NCI-H2171 (cell line): ENCODE measurements at regions not wholly inside any gene's neighbourhood (a gene's known extent, or its start where the extent isn't known, plus 50 kb on each side); places are given as distances from the start of the nearest gene placed in this dataset.
"Not testable (repeated sequence)": the region's sequence is repeated elsewhere in the genome, so short reads cannot be mapped to it uniquely, and the experiment has no call there.

ENCODE experiments used
- DNase-seq: peaks from one replicate; lab custom pipeline; 2025; lab: John Stamatoyannopoulos, UW

DNA sequence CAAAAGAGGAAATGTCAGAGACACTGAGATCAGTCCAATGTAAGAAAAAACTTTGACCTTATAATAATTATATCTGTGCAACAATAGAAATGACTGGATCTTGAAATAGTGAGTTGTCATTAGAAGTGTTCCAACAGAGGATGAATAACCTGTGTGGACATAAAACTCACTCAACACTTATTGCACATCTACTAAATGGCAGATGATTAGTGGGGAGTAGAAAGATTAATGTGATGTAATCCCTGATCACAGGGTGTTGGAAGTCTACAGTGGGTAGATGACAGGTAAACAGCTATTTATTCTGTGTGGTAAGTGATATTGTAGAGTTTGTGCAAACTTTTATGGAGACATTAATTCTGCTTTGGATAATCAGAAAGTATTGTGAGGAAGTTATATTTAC, 177.3 kb upstream of the HMHB1 start:
- no peak for DNase-seq

DNA sequence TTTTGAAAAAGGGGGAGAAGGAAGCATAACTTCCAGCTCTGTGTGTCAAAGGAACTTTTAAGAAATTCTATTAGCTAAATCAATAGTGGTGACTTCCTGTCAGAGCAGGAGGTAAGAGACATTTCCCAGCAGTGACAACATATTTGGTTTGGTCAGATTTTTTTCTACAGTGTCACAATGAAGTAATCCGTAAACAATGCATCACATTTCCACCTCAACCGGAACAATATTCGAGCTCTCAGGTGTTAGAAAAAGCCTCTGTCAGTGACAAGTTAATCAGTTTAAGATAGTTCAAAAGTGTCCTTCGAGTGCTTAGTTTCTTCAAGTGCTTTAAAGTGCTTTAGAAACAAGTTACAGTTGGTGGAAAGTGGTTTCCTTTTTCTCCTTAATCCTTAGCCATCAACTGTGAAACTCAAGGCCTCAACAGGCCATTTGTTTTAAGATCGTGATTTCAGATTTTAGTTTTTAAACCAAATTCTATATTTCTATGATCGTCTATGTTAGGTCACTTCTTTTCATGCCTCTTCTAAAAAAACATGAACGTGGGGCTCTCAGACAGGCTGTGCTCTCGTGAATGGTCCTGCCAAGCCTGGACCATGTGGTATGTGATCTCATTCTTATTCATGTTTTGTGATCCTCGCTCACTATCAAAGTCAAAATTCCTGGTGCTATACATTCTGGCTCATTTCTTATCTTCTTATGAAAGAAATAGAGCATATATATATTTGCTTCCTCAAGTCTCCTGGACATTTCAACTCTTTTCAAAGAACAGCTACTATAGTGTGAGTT, 181.9 kb upstream of the HMHB1 start:
- DNase-seq, result no peak

DNA sequence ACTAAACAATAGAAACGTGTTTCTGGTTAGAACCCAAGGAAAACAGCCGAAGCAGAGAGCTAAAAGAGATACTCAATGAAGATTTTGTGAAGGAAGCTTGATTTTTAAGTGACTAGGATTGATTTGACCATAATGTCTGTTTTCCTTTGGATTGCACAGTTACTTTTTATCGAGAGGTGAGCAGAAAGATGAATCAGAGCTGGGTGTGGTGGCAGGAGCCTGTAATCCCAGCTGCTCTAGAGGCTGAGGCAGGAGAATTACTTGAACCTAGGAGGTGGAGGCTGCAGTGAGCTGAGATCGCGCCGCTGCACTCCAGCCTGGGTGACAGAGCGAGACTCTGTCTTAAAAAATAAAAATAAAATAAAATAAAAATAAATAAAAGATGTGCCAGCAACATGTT, 186.9 kb upstream of the HMHB1 start:
- DNase-seq, result not testable (repeated sequence)

DNA sequence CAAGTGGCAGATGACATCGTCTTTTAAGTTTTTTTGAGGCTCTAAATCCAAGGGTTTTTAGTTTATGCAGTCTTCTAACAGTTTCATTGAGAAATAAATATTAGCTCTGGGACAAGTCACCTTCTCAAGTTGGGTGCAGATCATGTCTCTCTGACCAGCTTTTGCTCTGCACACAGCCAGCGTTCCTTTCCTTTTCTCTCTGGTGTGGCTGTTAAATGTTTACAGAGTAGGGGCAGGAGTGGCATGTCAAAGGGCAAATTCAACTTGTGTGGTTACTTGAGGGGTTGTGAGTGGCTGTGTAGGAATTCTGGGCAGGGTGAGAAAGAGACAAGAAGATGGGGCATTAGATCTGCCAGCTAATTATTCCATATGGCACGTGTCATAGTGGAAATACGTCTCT, 187.5 kb upstream of the HMHB1 start:
- DNase-seq, result no peak

DNA sequence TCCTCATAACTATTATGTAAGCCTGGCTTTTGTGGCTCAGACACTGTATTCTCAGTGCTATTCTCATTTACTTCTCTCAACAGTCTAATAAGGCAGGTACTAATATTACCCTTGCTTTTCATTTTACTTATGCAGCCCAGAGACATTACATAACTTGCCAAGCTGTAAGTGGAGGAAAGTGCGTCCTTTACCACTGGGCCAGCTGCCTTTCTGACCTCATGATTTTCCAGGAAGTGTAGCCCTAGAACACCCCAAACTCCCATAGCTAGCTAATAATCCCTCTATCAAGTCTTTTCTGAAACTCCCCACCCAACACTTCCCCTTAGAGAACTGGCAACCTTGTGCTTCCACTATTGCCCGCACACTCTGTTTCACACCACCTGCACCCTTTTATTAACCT, 192.9 kb upstream of the HMHB1 start:
- no peak for DNase-seq

DNA sequence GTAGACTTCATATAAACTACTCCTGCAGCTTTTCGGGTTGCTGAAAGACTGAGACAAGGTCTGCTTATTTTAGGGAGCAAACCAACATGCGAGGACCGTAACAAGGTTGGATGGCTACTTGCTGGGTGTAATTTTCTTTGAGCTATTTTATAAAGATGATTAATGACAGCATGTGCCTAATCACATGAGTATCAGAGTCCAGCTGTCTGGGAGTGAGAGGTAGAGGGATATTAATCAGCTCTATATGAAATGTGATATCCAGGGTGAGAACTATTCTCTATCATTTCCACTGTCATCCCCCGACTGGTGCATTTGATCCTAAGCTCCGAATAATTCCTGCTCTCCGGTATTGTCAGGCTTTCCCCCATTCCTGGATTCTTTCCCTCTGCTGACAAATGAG, 193.8 kb upstream of the HMHB1 start:
- no peak for DNase-seq

DNA sequence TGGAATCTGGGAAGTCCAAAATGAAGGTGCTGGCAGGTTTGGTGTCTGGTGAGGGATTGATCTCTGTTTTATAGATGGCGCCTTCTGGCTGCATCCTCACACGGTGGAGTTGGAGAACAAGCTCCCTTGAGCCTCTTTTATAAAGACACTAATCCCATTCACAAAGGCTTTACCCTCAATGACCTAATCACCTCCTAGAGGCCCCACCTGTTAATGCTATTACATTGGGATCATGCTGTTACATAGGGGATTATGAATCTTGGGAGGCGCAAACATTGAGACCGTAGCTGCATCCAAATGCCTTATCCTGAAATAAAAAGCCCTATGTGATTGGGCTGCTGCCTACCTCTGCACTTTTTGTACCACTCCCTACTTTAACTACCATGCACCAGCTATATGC, 197.1 kb upstream of the HMHB1 start:
- DNase-seq, result no peak

DNA sequence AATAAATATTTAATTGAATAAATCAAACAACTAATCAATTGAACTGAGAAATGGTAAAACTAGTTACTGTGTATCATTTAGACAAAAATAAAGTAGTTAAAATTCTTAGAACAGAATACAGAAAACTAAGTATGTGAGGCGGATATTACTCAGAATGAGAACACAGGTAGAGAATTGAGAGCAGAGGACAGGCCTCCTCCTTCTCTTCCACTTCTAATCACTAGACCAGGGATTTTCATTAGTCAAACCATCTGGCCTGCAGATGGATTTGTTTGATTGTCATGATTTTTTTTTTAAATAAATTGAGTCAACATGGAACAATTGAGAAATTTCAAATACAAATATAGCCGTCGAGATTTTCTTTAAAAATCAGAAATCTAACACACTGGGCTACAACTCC, 198.6 kb upstream of the HMHB1 start:
- no peak for DNase-seq

DNA sequence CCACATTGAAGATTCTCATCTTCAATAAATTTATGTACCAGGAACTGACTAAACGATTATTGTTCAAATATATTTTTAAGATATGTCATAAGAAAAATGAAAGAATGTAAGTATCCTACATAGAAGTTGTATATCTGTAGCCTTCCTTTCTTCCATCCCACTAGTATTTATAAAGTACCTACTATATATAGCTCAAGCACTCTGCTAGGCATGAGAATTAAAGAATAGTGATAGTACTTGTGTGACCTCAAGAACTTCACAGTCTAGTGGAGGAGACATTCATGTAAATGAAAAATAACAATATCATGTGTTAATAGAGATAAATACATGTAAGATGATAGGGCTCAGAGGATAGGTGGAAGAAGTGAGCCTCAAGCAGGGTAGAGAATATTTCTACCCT, 201.0 kb upstream of the HMHB1 start:
- no peak for DNase-seq

DNA sequence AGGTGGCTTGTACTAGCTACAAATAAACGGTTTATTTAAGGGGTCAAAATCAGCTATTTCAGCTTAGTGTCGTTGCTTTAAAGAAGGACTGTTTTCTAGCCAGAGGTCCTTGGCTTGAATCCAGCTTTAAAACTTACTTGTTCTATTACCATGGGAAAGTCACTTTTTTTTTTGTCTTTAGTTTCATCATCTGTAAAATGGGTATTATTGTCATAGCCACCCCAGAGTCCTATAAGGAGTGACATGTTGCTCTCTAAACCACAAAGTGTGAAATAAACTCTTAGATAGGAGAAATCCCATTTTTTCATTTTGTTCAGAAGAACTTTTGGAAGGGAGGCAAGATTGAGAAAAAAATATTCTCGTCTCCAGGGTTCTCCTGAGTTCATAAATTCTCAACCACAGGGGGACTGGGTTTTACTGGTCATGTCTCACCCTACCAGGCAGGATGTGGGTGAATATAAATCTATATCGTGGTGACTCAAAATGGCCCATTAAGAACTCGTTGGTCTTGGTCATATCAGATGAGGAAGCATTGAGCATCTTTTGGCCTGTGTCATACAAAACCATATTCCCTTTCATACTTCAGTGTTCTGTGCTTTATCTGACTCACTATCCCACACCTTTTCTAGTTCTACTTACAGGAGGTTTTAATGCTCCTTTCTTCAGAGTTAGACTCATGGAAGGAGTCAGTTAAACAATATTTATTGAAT, 202.7 kb upstream of the NR3C1 start:
- DNase-seq, result no peak

DNA sequence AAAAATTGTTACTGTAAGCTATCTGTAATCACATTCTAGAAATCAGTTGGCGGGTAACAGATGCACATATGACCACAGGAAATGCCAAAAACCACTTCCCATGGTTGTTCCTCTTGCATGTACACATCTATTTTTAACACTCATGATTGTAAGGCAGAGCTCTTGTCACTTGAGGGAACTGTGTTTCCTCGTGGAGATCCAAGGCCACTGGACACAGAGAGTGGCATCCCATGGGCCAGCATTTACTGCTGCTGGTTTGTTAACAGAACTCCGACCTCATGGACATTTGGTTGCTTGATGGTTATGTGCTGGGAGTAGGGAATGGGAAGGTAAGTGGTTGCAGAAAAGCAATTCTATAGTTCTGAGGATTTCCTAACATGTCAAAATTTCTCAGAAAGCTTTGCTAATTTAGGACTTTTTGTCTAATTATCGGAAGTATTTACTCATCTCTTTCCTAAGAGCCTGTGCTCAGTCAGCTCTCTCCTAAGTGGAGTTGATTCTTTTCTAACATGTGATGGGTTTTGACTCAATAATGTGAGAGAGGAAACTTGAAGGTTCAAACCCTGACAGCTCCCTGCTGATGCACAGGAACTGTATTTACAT, 202.0 kb upstream of the NR3C1 start:
- no peak for DNase-seq

DNA sequence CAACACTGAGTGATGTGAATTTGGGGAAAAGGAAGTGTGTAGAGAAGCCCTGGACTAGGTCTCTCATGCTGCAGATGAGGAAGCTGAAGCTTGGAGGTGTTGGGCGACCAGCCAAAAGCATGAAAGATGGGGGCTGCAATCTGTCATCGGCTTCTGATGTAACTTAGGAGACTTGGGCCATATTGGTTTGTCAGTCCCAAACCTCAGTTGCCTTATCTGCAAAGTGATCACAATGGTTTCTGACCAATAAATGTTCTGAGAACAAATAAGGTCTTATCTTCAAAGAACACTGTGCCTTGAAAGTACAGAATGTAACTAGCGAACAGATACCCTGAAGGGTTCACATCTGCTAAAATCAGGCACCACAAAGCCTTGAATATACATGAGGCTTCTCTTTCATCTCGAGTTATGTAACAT, 198.4 kb upstream of the NR3C1 start:
- no peak for DNase-seq

DNA sequence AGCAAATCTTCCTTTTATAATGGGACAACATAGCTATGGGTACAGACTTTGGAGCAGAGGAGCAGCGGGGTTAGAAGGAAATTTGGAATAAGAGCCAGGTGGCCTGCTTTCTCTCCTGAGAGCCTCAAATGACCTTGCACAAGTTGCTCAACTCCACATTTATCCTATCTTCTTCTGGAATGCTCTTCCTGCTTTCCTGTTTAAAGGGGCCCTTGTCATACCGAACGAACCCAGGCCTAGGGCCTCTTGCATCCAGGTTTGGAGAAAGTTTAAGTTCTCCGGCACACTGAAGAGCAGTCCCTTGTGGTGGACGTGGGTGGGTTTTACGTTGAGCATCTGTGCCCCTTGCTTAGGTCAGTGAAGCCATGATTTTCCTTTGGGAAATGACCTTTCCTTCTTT, 197.9 kb upstream of the NR3C1 start:
- no peak for DNase-seq

DNA sequence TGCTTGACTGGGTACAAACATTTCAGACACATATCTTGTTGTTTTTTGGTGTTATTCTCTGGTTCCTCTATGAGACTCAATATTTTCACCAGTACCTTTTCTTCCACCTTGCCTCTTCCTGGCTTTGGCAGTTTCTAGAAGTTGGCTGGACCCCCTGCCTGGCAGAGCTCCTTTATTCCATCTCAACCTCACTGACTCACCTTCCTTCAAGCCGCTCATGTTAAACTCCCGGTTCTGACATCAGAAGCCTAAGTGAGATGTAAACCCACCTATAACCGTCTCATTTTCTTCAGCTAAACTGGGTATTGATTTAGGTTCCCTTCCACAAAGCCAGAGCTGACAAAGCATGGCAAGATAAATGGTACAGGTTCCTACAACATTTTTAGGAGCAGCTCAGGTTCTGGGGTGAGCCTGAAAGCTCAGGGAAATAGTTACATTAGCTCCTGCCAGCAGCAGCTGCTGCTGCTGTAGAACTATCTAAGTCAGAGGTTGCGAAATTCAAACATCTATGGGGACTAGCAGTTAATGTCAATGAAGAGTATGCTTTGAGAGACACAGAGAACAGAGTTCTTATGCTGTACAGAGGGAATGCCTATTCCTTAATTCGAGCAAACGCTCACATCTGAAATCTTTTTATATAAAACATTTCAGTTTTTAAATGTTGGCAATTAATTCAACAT, 197.1 kb upstream of the NR3C1 start:
- DNase-seq, result no peak

DNA sequence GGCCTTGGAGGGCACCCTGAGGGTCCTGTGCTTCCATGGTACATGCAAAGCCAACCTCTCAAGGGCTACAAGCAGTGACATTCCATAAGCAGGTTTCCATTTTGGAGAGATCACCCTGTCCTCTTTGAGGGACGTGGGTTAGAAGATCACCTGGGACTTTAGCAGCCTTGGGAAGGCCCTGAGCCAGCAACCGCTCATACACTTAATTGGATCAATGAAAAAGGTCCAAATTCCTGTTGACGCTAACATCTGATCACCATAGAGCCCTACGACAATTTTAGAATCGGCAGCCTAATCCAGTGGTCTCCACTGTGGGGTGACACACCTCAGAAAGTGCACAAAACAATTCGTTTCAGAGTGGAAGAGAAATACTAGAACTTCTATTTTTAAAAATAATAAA, 196.0 kb upstream of the NR3C1 start:
- no peak for DNase-seq

DNA sequence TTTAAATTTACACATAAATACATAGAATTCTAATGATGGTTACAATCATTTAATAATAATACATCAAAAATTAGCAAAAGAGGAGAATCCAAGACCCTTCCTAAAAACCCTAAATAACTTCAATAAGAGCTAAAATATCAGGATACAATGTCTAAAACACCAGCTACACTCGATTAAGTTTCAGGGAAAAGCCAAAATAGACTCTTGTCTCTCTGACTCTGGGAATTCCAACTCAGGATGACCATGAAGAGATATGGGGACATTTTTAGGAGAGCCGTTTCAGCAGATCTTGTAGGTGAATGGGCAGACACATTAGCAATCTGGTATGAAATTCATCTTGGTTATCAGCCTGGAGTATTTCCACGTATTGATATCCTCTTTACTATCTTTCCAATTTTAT, 193.3 kb upstream of the NR3C1 start:
- no peak for DNase-seq

DNA sequence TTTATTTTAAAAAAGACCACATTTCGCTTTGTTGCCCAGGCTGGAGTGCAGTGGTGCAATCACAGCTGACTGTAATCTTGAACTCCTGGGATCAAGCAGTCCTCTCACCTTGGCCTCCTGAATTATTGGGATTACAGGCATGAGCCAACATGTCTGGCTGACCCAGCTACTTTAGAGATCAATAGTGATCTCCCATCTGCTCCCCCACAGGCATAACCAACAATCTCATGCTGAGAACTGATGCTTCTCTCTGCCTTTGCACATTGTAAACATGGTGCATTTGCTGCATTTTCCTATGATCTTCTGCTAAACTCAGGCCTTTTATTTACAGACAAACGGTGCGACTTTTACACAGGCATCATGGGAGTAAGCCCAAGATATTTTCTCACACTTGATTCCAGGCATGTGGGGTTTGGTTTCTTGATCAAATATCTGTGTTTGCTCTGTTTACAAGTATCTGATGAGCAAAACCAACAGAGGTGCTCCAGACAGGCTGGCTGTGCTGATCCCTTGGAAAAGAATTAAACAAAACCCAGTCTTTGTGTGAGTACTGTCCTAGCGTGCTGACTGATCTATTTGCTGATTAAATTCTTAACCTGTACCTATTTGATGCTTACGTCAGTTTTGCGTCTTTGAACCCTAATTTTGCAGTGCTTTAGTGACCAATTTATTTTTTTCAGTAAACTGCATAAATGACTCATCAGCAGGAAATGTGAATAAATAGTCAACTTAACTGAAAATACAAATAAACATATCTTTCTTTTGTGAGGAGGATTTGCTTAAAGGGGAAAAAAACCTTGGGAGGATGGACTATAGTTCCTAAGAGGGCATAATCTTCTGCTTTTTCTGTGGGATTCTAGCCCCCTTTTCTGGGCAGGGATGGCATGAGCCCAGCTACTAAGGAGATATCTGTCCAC, 191.7 kb upstream of the NR3C1 start:
- no peak for DNase-seq

DNA sequence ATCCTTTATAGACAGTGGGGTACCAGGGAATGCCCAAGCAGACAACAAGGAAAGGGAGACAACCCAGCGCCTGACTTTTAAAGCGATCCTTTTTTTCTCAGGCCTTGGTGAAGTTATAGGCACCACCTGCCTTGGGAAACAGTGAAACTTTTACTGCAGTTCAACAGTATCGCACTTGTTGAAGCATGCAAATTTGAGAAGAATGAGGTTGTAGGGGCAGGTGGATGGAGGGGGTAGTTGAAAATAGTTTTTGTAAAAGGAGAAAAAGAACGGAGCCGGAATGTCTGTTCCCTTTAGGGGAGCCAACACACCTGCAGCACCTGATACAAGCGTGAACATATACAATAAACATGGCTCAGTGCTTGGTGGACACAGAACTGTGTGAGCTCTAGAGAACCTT, 190.2 kb upstream of the NR3C1 start:
- DNase-seq, result no peak

DNA sequence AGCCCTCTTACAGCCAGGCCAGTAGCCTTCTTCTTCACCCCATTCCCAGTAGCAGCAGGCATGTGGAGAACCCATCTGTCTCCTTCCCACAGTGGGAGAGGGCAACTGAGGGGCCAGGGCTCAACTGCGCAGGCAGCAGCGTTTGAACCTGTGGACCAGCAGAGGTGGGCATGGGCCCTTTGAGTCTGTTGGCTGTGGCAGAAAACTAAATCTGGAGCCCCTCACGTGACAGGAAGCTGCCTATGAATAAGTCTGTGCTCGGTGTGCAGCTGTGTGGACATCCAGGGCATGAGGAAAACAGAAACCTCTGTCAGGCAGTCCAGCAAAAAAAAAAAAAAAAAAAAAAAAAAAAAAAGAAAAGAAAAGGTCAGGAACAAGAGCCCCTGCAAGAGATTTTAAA, 189.2 kb upstream of the NR3C1 start:
- DNase-seq, result no peak

DNA sequence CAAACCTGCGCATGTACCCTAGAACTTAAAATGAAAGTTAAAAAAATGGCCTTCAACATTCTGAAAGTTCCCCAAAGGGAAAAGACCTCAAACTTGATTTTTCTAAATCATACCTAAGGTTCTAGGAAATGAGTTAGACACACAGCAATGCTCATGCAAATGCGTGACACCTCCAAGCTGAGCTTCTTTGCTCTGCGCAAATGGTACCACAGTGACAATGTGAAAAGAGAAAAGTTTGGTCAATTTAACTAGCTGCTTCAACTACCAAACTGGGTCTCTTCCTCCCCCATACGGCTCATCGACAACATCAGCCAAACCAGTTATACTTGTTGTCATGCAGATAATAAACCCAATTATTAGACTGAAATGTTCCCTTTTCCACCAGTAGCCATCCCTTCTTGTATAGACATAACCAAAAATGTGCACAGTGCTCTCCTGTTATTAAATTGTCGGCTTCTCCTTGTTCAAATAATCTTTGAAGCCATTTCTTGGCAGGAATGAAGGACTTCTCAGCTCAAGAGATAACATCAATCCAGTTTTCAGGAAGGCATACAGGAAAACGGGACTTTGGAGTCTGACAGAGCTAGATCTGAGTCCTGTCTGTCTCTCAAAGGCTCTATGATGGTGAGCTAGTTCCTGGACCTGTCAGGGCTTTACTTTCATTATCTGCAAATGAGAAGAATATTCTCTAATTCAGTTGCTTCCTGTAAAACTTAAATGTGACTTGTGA, 185.6 kb upstream of the NR3C1 start:
- DNase-seq, result no peak

DNA sequence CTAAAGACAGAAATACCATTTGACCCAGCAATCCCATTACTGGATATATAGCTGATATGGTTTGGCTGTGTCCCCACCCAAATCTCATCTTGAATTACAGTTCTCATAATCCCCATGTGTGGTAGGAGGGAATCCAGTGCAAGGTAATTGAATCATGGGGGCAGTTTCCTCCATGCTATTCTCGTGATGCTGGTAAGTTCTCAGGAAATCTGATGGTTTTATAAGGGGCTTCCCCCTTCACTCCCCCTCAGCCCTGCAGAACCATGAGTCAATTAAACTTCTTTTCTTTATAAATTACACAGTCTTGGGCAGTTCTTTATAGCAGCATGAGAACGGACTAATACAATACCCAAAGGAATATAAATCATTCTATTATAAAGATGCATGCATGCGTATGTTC, 184.6 kb upstream of the NR3C1 start:
- DNase-seq, result not testable (repeated sequence)
